ENCODE measurements at regions not wholly inside any gene's neighbourhood (a gene's known extent, or its start where the extent isn't known, plus 50 kb on each side); places are given as distances from the start of the nearest gene placed in this dataset.

DNA sequence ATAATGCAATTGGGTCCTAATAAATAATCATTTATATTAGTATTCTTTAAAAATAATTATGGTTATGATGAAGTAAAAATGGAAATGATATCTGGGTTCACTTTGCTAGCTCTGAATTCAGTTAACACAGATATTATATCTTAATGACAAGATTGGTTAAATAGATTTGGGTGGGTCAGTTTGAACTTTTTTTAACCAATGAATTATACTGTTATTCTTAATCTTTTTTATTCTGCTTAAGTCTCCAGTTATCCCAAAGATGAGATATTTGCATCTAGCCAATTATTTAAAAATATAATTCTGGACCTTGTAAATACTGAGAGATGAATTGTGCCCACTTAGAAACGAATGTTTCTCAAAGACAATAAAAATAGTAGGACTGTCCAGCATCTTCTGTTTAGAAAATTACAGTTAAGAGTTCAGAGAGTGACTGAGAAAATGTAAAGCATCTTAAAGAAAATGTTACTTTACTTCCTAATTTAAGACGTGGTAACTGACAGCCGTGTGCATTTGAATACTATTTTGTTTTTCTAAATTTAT lies 345.2 kb downstream of the USP25 start:
- no peak for DNase-seq

DNA sequence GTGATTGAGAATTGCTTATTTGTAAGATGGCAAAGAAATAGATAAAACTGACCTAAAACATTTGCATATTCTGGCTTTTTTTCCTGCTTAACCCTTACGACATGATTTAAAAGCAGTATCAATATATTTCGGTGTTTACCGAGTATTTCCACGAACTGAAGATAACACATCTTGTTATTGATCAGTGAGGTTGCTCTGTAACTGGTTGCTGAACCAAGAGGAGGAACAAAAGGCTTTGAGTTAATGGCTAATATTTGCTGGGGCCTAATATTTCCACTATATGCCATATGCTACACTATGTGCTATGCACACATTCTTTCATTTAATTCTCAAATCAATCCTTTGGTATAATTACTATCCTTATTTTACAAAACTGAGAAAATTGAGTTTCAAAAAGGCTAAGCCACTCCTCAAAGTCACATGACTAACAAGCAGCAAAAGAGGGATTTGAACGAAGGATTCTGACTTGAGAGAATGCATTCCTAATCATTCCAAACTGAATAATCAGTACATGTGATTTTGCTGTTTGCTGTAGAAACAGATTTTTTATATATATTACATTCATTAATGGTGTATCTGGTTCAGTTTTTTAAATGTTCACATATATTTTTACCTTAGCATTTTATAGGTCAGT lies 346.0 kb downstream of the USP25 start:
- DNase-seq, result no peak

DNA sequence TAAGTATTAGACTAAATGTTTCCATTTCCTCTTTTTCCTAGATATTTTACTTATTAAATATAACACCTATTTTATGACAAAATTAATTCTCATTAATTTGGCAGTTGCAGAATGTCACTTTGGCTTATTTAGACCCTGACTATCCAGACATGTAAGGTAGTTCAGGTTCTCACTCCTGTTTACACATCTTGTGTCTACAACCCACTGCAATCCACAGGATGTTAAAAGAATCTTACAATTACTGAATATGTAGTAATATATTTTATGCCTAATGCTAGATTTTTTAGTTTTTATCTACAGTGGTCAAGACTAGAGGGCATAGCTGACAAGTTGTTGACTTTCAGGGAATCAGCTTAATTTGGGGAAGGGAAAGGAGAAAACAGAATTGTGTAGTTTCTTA lies 346.7 kb downstream of the USP25 start:
- DNase-seq, result no peak

DNA sequence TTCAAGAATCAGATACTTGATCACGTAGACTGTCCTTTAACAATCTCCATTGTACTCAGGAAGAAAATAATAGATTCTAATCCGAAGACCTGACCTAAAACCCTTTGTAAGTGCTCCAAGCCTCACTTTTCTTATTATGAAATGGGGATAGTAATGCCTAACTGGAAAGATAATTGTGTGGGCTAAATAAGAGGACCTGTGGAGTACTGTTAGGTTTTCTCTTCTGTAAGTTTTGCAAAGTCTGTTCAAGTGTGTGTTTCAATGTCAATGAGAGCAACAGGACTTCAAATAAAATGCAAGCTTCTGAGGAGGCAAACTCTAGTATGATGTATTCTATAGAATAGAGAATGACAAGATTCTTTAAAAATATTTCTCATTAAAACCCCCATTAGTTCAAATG lies 348.6 kb downstream of the USP25 start:
- DNase-seq, result no peak

DNA sequence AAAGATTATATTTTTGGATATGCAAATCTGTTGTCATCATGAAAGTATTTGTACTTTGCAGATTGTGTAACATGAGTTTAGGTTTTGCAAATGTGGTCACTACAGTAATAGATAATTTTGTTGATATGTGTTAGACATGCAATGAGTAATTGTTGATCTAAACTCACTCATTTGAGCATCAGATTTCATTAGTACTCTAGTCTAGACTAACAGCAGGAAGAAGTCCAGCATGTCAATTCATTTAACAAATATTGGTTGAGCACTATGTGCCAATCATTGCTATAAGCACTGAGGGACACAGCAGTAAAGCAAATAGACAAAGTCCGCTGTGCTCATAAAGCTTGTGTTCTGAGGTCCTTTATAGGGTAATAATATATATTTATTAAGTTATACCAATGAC lies 350.0 kb downstream of the USP25 start:
- no peak for DNase-seq

DNA sequence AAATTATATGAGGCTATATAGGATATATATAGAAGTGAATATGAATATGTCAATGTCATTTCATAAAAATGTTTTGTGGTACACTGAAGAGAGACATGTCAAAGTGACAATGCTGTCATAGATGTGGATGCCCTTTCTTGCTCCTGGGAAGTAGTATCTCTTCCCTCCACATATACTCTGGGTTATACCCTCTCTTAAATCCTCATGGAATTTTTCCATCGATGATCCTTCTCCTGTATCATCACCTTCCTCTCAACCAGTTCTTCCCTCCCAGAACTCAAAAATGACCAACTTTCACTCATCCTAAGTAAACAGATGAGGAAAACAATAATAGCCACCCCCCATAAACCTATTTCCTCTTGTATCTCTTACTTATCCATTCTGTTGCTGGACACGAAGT lies 351.5 kb downstream of the USP25 start:
- no peak for DNase-seq

DNA sequence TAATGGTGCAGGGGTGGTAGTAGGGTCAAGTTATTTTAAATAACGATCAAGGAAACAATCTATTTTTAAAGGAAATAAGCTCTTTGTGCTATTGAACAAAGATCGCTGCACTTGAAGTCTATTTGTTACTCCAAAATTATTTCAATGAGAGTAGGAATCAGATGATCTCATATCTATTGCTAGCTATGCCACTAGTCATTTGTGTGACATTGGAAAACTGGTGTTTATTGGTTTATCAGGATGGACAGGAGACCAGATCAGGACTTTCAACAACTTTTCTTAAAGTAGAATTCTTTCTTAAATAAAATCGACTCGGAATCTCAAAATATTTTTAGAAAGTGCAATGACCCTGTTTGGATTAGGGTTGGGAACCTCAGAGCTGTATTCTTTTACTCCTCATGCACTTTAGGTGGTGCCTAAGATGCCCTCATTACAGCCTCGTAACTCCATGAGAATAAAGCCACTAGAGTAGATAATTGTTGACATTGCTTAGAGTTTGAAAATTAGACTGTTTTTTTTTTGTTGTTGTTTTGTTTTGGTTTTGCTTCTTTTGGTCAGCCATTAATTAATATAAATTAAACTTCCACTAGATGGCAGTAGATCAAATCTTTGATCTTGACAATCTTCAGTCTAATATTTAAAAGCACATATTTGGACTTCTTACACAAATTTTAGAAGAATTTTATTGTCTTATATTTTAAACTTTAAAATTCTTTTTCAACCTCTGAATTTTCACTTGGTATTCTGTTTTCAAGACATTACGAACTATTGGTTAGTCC lies 352.4 kb downstream of the USP25 start:
- DNase-seq, result no peak

DNA sequence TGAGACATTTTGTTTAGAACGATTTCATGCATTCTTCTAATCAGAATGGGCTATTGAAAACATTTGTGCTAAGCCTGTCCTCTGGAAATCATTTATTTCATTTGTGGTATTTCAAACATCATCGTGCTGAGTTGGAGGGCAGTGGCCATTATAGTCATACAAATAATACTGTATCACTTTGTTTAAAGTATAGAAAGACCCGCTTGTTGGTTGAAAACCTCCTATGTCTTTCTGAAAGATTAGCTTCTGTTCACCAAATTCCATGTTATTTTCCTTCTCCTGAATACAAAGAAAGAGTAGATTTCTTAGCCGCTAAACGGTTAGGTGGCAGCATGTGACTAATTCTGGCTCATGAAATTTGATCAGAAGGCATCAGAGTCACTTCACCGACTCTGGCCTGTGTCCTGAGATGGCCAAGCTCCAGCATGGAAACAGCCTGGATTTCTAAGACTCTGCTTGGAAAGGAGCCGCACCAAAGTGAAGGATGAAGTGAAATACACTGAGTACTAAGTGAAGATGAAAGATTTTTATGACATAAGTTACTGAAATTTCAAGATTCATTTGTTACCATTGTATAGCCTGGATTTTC lies 355.1 kb downstream of the USP25 start:
- no peak for DNase-seq

DNA sequence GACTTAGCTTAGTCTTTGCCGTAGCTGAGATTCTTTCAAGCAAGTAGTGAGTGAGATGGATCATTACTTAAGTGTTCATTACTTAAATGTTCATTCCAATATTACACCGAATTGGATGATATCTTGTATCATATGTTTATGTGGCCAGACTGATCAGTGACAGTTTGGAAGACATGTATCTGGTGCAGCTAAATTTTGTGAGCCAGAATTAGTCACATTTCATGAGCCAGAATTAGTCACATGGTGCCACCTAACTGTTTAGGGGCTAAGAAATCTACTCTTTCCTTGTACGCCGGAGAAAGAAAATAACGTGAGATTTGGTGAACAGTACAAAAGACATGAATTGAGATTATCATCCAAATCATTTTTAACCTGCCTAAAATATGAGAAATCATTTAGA lies 355.6 kb downstream of the USP25 start:
- DNase-seq, result no peak

DNA sequence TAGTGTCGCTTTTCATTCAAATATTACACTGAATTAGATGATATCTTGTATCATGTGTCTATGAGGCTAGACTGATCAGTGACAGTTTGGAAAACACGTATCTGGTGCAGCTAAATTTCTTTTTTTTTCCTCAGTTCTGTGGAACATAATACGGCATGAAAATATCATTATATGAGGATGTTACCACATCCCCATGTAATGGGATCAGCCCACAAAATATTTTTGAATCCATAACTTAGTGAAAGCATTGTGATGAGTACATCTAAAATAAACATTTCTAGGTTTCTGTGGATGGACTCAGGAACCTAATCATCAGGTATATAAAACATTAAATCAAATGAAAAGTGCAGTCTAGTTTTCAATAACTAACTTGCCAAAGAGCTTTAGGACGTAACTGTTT lies 356.3 kb downstream of the USP25 start:
- no peak for DNase-seq

DNA sequence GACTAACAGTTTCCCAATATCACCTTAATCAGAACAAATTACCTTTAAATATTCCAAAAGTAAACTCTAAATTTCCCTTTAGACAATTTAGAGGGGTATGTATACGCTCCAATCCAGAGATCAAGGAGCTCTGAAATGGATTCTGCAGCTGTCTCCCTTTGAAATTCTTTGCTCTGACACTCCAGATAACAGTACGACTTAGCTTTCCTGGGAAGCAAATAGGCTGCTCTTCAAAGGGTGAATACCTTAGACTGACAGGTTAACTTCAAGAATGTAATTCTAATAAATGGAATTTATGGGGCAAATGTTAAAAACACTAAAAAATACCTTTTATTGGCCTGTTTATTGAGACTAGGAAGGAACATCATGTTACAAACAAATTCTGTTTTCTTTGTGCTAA lies 357.2 kb downstream of the USP25 start:
- no peak for DNase-seq

DNA sequence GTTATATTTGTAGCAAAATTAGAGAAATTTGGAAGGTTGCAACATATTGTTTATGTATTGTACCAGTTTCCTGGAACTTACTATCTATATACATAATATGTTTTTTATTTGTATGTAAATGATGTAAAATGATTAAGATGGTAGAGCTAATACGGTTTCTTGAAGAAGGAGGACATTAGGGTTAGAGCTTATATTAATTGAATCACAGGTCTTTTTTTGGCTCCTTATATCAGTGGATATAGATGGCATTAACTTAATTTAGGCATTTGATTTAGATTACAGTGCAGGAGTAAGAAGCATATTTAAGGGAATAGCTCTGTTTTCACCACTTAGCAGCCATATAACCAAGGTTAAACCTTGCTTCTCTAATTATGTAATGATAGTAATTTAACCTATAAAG lies 357.7 kb downstream of the USP25 start:
- no peak for DNase-seq

DNA sequence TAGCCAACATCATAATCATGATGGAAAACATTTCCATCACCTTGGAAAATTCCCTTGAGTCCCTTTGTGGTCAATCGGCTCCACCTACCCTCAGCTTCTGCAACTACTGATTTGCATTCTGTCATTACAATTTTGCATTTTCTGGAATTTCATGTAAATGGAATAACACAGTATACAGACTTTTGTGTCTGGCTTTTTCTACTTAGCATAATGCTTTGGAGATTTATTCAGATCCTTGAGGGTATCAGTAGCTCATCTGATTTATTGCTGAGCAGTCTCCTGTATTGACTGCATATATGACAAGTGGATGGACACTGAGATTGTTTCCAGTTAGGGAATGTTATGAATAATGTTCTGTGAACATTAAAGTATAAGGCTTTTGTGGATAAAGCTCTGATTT lies 358.3 kb downstream of the USP25 start:
- DNase-seq, result no peak

DNA sequence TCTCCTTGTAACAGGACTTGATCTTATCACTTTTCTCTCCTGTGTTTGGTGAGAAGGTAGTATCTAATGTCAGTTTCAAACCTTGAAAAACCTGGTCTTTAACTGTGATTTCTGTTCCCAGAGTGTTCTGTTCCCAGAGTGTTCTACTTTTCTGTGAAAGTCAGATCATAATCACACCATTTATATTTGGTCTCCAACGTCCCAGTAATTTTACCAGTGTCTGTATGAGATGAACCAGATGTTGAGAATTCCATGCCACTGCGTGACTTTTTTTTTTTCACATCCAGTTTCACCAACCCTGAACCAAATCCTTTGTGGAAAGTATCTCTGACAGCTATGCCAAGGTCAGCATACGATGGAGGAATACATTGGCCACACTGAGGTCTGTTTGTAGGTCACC lies 365.2 kb downstream of the USP25 start:
- no peak for DNase-seq

DNA sequence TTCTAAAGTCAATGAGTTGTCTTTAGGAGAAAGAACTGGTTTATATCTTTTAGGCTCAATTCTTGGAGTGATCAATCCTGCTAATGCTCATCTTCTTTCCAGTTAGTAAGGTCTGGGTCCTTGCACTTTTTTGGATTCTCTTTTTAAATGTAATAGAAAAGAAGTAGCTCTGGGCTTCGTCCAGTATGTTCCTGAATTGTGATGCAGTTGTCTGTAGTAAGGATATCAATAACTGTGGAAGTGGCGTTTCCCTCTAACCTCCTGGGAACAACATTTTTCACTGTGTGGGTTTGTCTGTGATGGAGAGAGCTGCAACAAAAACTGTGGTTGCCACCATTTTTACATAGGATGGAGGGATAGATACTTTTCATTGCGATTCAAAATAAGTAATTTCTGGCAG lies 367.2 kb downstream of the USP25 start:
- no peak for DNase-seq

DNA sequence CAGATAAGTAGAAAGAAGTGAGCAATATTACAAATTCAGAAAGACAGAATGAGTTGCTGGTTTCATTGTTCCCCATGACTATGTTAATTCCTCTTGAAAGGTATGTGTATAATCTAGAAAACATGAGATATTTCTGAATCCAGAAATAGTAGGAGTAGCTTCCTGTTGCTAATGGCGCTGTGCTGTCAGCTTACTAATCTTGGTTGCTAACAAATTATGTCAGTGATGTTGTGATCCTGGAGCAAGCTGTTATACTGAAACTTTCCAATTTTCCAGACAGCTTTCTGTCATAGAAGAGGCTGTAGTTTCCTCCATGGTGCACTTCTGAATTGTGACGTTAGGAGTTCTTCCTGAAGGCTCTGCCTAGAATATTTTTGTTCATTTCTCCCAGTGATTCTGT lies 372.3 kb downstream of the USP25 start:
- DNase-seq, result no peak

DNA sequence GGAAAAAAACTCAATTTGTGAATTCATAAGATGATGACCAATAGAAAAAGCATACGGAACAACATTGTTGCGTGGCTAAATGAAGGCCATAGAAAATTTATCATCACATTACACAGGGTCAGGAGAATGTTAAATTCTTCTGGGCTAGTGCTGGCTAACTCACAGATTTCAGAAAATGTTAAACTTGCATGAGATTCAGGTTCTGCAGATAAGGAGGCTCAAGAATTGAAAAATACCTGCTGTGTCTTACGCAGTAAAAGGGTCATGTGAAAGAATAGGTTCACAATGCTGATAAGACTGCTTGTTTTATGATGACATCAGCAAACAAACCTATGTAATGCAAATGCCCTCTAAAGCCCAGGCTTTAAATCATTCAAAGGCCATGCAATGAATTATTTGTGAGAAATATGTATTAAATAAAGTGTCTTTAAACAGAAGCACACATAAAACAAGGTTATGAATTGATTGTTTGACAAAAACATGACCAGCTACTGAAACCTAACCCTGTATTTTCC lies 378.8 kb downstream of the USP25 start:
- DNase-seq, result no peak

DNA sequence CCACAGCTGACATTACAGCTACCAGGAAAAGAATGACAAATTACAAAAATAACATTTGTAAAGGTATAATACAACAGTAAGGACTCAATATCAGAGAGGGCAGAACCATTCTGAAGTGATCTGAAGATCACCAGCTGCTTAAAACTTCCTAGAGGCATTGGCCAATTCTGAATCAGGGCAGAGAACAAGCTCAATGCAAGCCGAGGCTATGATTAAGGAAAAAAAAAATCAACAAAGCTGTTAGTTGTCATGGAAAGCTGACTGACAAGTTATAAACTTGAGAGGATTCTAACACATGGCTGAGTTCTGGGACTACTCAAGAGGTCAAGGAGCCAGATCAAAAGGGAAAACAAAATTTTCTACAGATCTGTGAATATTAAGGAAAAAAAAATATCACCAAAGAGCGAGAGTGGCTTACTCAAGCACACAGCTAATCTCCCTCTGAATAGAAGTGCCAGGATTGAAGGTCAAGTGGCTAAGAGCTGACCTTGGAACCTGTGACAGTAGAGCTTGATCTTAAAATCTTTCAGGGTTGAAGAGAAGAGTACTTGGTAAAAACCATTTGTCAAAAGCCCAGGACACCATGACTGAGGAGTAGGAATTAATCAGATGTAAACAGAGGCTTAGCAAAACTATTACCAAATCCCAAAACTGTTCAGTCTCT lies 383.4 kb downstream of the USP25 start:
- DNase-seq, result no peak

DNA sequence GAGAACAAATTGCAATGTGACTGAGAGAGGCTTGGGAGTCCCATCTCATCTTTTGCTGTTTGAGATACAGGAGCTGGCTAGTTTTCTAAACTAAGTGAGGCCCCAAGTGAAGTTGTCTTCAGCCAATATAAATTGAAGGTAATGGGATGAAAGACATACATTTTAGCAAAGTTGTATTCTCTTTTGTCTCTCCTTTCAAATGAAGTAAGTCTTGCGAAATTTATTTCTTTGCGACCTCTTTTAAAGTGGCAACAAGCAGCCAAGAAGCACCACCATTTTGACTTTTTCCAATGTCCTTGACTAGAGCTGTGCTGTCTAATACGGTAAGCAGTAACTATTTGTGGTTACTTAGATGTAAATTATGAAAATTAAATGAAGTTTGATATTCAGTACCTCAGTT lies 385.7 kb downstream of the USP25 start:
- no peak for DNase-seq

DNA sequence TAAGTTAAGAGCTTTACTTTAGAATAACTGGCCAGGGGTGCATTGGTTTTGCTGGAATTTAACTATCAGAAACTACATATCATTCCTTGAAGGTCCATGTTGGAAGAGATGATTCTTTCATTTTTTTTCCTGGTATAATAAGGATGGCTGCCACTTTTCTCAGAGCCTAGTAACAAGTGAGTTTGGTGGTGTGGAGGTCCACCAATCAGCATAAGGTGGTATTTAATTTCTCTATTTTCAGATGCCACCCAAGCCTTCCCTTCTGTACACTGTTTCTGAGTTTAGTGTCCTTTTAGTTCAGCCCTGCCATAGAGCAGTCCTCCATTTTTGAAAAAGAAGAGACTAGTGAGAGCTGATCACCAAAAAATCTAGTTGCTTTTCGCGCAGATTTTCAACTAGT lies 386.3 kb downstream of the USP25 start:
- DNase-seq, result no peak

DNA sequence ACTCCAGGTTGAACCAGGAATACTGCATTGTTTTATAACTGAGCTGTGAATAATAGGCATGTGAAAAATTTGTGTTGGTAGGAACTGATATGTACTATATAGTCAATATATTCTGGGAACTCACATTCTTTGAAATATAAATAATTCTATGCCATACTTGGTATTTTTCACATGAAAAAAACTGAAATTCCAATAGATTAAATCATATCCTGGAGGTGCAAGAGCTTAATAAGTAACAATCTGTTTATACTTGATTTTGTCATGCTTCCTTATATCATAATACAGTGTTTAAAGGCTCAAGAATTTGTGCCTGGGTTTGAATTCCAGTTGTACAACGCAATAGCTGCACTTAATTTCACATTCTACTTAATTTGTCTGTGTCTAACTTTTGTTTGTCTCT lies 387.0 kb downstream of the USP25 start:
- no peak for DNase-seq

DNA sequence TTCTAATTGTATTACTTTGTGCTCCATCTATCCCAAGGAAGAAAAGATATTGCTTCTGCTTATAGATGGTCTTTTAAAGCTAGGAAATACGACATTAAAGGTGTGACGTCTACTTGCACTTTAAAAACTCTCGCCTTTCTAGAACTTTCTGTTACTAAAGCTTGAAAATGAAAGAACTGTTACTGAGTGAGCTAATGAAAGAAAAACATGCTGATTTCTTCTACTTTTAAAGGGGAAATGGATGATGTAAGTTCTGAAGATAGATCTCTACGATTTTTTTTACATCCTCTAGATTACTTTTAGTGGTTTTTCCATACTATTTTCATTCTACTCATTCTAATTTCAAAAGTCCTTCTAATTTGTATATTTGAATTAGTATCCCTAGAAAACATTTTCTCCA lies 387.5 kb downstream of the USP25 start:
- no peak for DNase-seq

DNA sequence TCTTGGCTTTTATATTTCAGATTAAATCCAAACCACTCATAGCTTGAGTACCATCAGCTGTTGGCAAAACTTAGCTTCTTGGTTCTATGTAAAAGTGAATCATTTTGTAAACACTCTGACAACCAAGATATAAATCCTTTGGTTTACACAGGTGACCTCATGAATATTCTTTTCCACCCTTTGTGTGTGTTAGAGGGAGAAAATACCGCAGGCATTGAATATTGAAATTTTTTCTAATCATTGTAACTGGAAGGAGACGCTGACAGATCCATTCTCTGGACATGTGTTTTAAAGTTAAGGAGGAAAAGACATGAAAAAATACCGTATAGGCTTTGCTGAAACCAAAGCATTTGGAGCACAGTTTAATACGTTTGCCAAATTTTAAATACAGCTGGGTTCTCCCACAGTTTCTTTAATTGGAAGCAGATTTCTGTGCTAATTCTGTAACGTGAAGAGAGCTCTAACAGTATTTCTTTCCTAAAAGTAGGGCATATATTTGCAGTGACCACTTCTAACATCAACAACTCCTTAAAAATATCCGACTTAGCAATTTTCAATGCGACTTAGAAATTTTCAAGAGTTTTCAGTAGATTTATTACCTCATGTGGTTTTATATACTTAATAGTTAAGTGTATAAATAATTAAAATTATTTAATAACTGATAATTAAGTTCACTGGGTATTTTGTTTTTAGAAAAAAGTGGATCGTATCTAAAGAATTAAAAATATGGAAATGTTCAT lies 388.2 kb downstream of the USP25 start:
- no peak for DNase-seq

All from activated gamma-delta T cell treated with Interleukin-2 at 50 U/mL for 16 hours (primary cell).